Fibroblast of lung (primary cell): ENCODE measurements at regions not wholly inside any gene's neighbourhood (a gene's known extent, or its start where the extent isn't known, plus 50 kb on each side); places are given as distances from the start of the nearest gene placed in this dataset.

ENCODE experiments used
- DNase-seq, 2 donors: peaks; one replicate each; pipeline versions ENCODE4 v3.0.0 to v3.0.0-alpha.2; 2010; ENCODE audit warnings: low read depth in 2 of 2
- H2AFZ ChIP-seq: 2 replicates; pipeline ENCODE4 v1.5.1; 2012; ENCODE audit warnings: low read length, control low read depth, inconsistent platforms
- H3K27ac ChIP-seq: 2 replicates; pipeline ENCODE4 v1.5.1; 2011; ENCODE audit warnings: low read length, control low read depth; ENCODE audit not compliant: insufficient read depth
- H3K27me3 ChIP-seq: 2 replicates; pipeline ENCODE4 v1.5.1; 2011; ENCODE audit warnings: mild to moderate bottlenecking, low read length; ENCODE audit not compliant: control insufficient read depth, insufficient read depth
- H3K36me3 ChIP-seq: 2 replicates; pipeline ENCODE4 v1.5.1; 2011; ENCODE audit warnings: low read length; ENCODE audit not compliant: control insufficient read depth, insufficient read depth
- H3K4me1 ChIP-seq: 2 replicates; pipeline ENCODE4 v1.5.1; 2011; ENCODE audit warnings: low read length; ENCODE audit not compliant: control insufficient read depth, insufficient read depth; ENCODE audit errors: extremely low read depth
- H3K4me2 ChIP-seq: 2 replicates; pipeline ENCODE4 v1.5.1; 2011; ENCODE audit warnings: low read length, control low read depth; ENCODE audit not compliant: insufficient read depth; ENCODE audit errors: extremely low read depth
- H3K4me3 ChIP-seq, 4 experiments: fragments of 200-600 bp in 1 of 4; sonication (generic) in 1 of 4; replicated peaks in 1 of 4; 2 replicates each; pipeline ENCODE4 v1.5.1; 2011 to 2016; ENCODE audit warnings: low read length in 4 of 4, low read depth in 3 of 4, mild to moderate bottlenecking in 3 of 4, control low read depth in 2 of 4, inconsistent platforms in 1 of 4, mixed read lengths in 1 of 4; ENCODE audit not compliant: insufficient read depth in 1 of 4; ENCODE audit errors: control extremely low read depth in 1 of 4
- H3K79me2 ChIP-seq: 2 replicates; pipeline ENCODE4 v1.5.1; 2012; ENCODE audit warnings: mild to moderate bottlenecking, low read length, inconsistent platforms; ENCODE audit not compliant: control insufficient read depth, insufficient read depth
- H3K9ac ChIP-seq: 2 replicates; pipeline ENCODE4 v1.5.1; 2011; ENCODE audit warnings: mild to moderate bottlenecking, low read length, control low read depth; ENCODE audit not compliant: insufficient read depth
- H3K9me3 ChIP-seq: 2 replicates; pipeline ENCODE4 v1.5.1; 2012; ENCODE audit warnings: low read depth, low read length; ENCODE audit not compliant: control insufficient read depth, insufficient read depth
- H4K20me1 ChIP-seq: 2 replicates; pipeline ENCODE4 v1.5.1; 2011; ENCODE audit warnings: low read length; ENCODE audit not compliant: control insufficient read depth, insufficient read depth; ENCODE audit errors: extremely low read depth
- CTCF ChIP-seq, 2 donors: IDR thresholded peaks in 1 of 2; conservative IDR thresholded peaks in 1 of 2; 1 replicate in 1 of 2; 2 replicates in 1 of 2; pipeline ENCODE4 v1.5.1; 2011 to 2012; ENCODE audit warnings: low read length in 2 of 2, control low read depth in 1 of 2, inconsistent platforms in 1 of 2, low read depth in 1 of 2, mild to moderate bottlenecking in 1 of 2
- EZH2 ChIP-seq: IDR thresholded peaks from 2 replicates; pipeline ENCODE4 v1.5.1; 2012; ENCODE audit warnings: low read length, control low read depth, mild to moderate bottlenecking; ENCODE audit errors: missing control alignments

DNA sequence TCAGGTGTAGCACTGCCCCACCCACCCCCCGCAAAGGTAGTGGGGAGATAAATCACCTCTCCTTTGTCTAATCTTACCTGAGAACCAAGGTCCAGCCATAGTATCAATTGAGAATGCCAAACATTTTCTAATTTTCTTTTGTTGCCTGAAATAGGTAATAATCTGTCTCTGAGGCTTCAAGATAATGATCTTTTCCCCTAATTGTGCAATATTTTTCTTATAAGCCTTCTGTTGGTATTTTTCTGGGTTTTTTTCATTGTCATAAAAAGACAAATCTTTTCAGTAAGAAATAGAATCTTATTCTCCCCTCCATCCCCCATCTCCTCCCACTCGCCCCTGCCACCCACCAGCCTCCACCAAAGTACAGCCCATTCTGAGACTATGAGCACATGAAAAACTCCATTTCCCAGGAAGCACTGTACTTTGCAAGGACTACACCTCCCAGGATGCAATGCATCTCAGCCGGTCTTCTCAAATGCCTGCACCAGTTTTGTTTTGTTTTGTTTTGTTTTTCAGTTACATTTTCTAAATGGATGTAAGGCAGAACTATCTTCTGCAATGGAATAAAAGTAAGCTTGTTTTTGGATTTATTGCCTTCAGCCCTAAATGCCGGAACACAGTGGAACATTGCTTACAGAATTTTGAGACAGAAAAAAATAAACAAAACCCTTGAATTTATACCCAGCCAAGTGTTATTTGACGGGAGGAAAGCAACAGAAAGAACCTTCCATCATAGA lies 268.0 kb downstream of the TFAP2A start:
- Histone ChIP-seq H3K4me1 (no peaks in the 10 kb centered on the region), H3K9me3 (no peaks in the 10 kb centered on the region), H3K4me2 (no peak overlapping the region), H3K4me3 (peak overlapping the region in 1 of 4 experiments; percentile 53), H3K27me3 (no peaks in the 10 kb centered on the region), H3K27ac (no peak overlapping the region), H3K9ac (no peak overlapping the region), H4K20me1 (no peaks in the 10 kb centered on the region), H3K79me2 (no peaks in the 10 kb centered on the region), H3K36me3 (no peaks in the 10 kb centered on the region), H2AFZ (no peak overlapping the region)
- DNase-seq: peak; percentile 14 to 24
- TF ChIP-seq EZH2 (no peak), CTCF (conservative IDR thresholded peaks at IDR 0.05 in 1 of 2, IDR thresholded peaks at IDR 0.05 in 1 of 2; ENCODE audit: low read depth in 1 of 2, low read length in 2 of 2) (no peak)

- Histone ChIP-seq H3K4me2 (no peak overlapping the region), H3K27me3 (no peaks in the 10 kb centered on the region), H3K36me3 (no peaks in the 10 kb centered on the region), H4K20me1 (no peaks in the 10 kb centered on the region), H3K9me3 (no peaks in the 10 kb centered on the region), H3K4me1 (no peaks in the 10 kb centered on the region), H3K27ac (no peak overlapping the region), H3K4me3 (no peak overlapping the region), H2AFZ (no peak overlapping the region), H3K79me2 (no peaks in the 10 kb centered on the region), H3K9ac (no peak overlapping the region)
- no peak for DNase-seq
- TF ChIP-seq EZH2 (no peak), CTCF (conservative IDR thresholded peaks at IDR 0.05 in 1 of 2, IDR thresholded peaks at IDR 0.05 in 1 of 2; ENCODE audit: low read depth in 1 of 2, low read length in 2 of 2) (no peak)
These were observed 270.1 kb downstream of the TFAP2A start for GRCh38 chr6:10144772-10145171.

- Histone ChIP-seq H3K4me1 (no peaks in the 10 kb centered on the region), H4K20me1 (no peaks in the 10 kb centered on the region), H3K9me3 (no peaks in the 10 kb centered on the region), H3K4me3 (no peak overlapping the region), H3K4me2 (no peak overlapping the region), H3K27ac (no peak overlapping the region), H3K9ac (no peak overlapping the region), H3K36me3 (no peaks in the 10 kb centered on the region), H3K79me2 (no peaks in the 10 kb centered on the region), H2AFZ (no peak overlapping the region), H3K27me3 (no peaks in the 10 kb centered on the region)
- TF ChIP-seq CTCF (conservative IDR thresholded peaks at IDR 0.05 in 1 of 2, IDR thresholded peaks at IDR 0.05 in 1 of 2; ENCODE audit: low read depth in 1 of 2, low read length in 2 of 2) (no peak), EZH2 (no peak)
- no peak for DNase-seq
These were observed 273.0 kb downstream of the TFAP2A start for GRCh38 chr6:10141746-10142443.
